HEK293T (cell line): ENCODE measurements at regions not wholly inside any gene's neighbourhood (a gene's known extent, or its start where the extent isn't known, plus 50 kb on each side); places are given as distances from the start of the nearest gene placed in this dataset.

Source experiments
- CTCF ChIA-PET: fragments of 350-600 bp; formaldehyde crosslinking; extraction: SDS; loops from one replicate; lab custom pipeline; 2021; ENCODE audit warnings: antibody characterized with exemption, inconsistent platforms; lab: Yijun Ruan, JAX
- POLR2A ChIA-PET: fragments of 350-600 bp; formaldehyde crosslinking; extraction: SDS; loops from one replicate; lab custom pipeline; 2020; ENCODE audit warnings: antibody characterized with exemption, inconsistent platforms; lab: Yijun Ruan, JAX
- DNase-seq: peaks from one replicate; pipeline ENCODE4 v3.0.0; 2012; ENCODE audit warnings: mixed read lengths; ENCODE audit errors: extremely low spot score
- ARNT ChIP-seq: fragments of 450-650 bp; IDR thresholded peaks from 2 replicates; pipeline ENCODE4 v1.6.1; 2017; ENCODE audit warnings: mild to moderate bottlenecking
- BHLHE40 ChIP-seq: fragments of 450-650 bp; IDR thresholded peaks from 2 replicates; pipeline ENCODE4 v1.6.1; 2016; ENCODE audit warnings: mild to moderate bottlenecking, moderate library complexity, borderline replicate concordance
- CTBP1 ChIP-seq: fragments of 450-650 bp; IDR thresholded peaks from 2 replicates; pipeline ENCODE4 v1.6.1; 2016; ENCODE audit warnings: borderline replicate concordance
- FOXA1 ChIP-seq: fragments of 450-650 bp; IDR thresholded peaks from 2 replicates; pipeline ENCODE4 v1.6.1; 2016; ENCODE audit warnings: mild to moderate bottlenecking
- FOXM1 ChIP-seq: fragments of 450-650 bp; IDR thresholded peaks from 2 replicates; pipeline ENCODE4 v1.6.1; 2017; ENCODE audit warnings: mild to moderate bottlenecking, borderline replicate concordance
- HDGF ChIP-seq: fragments of 450-650 bp; IDR thresholded peaks from 2 replicates; pipeline ENCODE4 v1.6.1; 2017; ENCODE audit warnings: antibody characterized with exemption, borderline replicate concordance
- L3MBTL2 ChIP-seq: fragments of 450-650 bp; conservative IDR thresholded peaks from 2 replicates; pipeline ENCODE4 v1.6.1; 2016; ENCODE audit warnings: mild to moderate bottlenecking
- LEF1 ChIP-seq: fragments of 450-650 bp; IDR thresholded peaks from 2 replicates; pipeline ENCODE4 v1.6.1; 2017; ENCODE audit warnings: mild to moderate bottlenecking, borderline replicate concordance
- NFRKB ChIP-seq: fragments of 450-650 bp; IDR thresholded peaks from 2 replicates; pipeline ENCODE4 v1.6.1; 2016; ENCODE audit warnings: mild to moderate bottlenecking, moderate library complexity
- SP1 ChIP-seq: fragments of 450-650 bp; IDR thresholded peaks from 2 replicates; pipeline ENCODE4 v1.6.1; 2017
- SUZ12 ChIP-seq: fragments of 450-650 bp; IDR thresholded peaks from 2 replicates; pipeline ENCODE4 v1.6.1; 2016; ENCODE audit warnings: mild to moderate bottlenecking
- TARDBP ChIP-seq: fragments of 450-650 bp; IDR thresholded peaks from 2 replicates; pipeline ENCODE4 v1.6.1; 2016
- ZNF384 ChIP-seq: fragments of 450-650 bp; IDR thresholded peaks from 2 replicates; pipeline ENCODE4 v1.6.1; 2016
- TF ChIP-seq, protein P1 (sequence below): fragments of 450-650 bp; IDR thresholded peaks from 2 replicates; pipeline ENCODE4 v1.6.1; 2016

DNA sequence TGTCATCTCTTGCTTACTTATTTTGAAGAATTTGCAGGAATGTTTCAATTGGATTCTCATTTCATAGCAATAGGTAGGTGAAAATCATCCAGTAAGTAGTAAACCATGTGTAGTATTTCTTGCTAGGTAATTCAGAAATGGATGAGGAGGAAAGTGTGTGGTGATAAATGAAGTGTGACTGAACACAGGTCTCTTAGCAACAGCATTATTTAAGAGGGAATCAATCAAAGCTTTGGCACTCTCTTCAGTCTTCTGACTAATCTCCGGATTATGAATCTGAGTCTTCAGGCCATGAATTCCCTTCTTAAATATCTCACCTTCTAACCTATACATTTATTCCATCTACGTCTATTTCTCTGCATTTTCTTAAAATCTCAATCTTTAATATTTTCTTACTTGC lies 55.8 kb upstream of the ARHGAP24 start:
- no peak for DNase-seq
- TF ChIP-seq FOXM1 (no peak), NFRKB (no peak), L3MBTL2 (no peak), ZNF384 (no peak), HDGF (no peak), BHLHE40 (no peak), ARNT (no peak), FOXA1 (no peak), SUZ12 (no peak), CTBP1 (no peak)
- TF ChIP-seq, protein P1, sequence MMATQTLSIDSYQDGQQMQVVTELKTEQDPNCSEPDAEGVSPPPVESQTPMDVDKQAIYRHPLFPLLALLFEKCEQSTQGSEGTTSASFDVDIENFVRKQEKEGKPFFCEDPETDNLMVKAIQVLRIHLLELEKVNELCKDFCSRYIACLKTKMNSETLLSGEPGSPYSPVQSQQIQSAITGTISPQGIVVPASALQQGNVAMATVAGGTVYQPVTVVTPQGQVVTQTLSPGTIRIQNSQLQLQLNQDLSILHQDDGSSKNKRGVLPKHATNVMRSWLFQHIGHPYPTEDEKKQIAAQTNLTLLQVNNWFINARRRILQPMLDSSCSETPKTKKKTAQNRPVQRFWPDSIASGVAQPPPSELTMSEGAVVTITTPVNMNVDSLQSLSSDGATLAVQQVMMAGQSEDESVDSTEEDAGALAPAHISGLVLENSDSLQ: no peak
- ChIA-PET POLR2A (no interaction called here), CTCF (no interaction called here)

DNA sequence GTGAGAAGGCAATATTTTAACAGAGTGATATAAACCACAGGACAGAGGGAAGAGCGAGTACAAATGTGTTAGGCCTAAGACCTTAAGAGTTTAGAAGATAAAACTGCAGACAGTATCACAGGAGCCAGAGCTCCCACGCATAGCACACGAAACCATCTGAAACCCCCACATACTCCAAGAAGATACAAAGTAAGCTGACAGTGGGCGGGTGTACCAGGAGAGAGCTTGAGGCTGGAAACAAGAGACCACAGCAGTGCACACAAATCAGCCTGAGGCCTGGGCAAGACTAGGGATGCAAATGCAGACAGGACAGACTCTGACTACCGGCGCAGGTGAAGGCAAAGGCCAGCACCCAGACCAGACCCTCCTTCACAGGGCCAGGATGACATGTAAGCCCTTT lies 54.1 kb upstream of the ARHGAP24 start:
- no peak for DNase-seq
- ChIA-PET POLR2A (no interaction called here), CTCF (interaction anchor here (1.0 kb wide), 1 partner anchor 376 kb away, joined by 3 read pairs; no protein-coding TSS in a partner anchor)
- TF ChIP-seq FOXA1 (no peak), TARDBP (no peak), SUZ12 (no peak), SP1 (no peak), LEF1 (no peak), L3MBTL2 (no peak), BHLHE40 (no peak), HDGF (no peak), FOXM1 (no peak), NFRKB (no peak), ZNF384 (no peak), CTBP1 (no peak)
- TF ChIP-seq, protein P1: no peak

DNA sequence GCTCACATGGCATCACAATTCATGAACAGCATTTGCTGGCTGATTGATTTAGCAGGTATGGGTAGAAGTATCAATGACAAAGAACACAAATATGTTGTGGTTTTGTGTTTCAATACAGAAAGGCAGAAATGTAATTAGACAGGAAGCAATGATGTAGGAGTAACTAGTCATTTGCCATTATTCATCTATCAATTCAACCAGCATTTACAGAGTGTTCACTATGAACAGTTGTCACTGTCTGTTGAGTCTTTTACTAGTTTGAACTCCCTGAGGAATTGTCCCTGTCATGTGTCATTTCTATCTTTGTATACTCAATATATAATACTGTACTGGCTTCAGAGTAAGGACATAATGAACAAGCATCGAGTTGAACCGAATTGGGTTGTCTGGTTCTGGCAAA lies 51.5 kb upstream of the ARHGAP24 start:
- ChIA-PET POLR2A (no interaction called here), CTCF (no interaction called here)
- no peak for DNase-seq
- TF ChIP-seq NFRKB: no peak
